ENCODE measurements at regions not wholly inside any gene's neighbourhood (a gene's known extent, or its start where the extent isn't known, plus 50 kb on each side); places are given as distances from the start of the nearest gene placed in this dataset.

DNA sequence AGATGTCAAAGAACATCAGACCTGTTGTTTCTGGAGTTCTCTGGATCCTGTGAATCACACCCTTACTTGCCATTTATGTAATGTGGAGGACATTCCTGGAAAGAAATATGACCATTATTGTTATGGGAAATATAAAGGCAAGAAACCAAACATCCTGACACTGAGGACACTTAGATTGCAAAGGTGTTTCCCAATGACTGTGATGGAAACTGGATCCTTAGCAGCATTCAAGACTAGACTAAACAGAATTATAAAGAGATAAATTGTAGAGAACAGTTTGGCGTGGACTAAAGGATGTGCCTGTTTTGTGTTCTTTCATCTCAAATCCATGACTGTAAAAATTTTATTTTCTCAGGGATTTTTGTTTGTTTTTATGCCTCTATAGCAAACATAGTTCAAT lies 347.7 kb upstream of the SLC14A2 start:
- TF ChIP-seq CTCF (IDR thresholded peaks at IDR 0.05) = no peak
- intact Hi-C loops (cut with micrococcal nuclease) = no loop called here
- ATAC-seq (ENCODE audit: low read depth) (no peak), DNase-seq (no peak)
- ChIA-PET CTCF (interaction anchor here (1.2 kb wide), 1 partner anchor 7 kb away, joined by 3 read pairs; no protein-coding TSS in a partner anchor), POLR2A (no interaction called here)
- peaks cover 5% of the 10 kb centered on the region for H3K27me3 Mint-ChIP-seq
- H3K4me1 Mint-ChIP-seq = no peaks in the 10 kb centered on the region
- no peak overlapping the region for H3K4me3 Mint-ChIP-seq
- no peaks in the 10 kb centered on the region for H3K9me3 Mint-ChIP-seq
- no peak overlapping the region for H3K27ac Mint-ChIP-seq
- H3K36me3 Mint-ChIP-seq (ENCODE audit: low read depth) = no peaks in the 10 kb centered on the region

DNA sequence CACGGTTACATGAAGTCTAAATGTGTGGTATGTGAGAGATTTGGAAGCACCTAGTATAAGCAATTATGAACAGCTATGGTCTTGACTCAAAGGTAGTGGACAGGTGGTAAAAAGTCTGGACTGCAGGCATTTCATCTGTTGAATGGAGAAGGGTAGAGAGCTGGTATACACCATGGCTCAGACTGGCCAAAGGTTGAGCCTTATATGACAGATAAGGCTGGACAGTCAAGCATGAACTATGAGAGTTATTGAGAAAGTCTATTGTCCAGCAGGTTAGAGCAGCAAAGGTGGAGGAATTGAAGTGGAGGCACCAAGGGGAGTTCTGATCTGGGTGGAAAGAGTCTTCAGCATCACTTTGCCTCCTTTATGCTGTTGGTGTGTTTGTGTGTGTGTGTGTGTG lies 346.7 kb upstream of the SLC14A2 start:
- Mint-ChIP-seq H3K36me3 (ENCODE audit: low read depth) (no peaks in the 10 kb centered on the region), H3K27ac (no peak overlapping the region), H3K4me3 (no peak overlapping the region), H3K27me3 (peaks cover 5% of the 10 kb centered on the region), H3K9me3 (no peaks in the 10 kb centered on the region), H3K4me1 (no peaks in the 10 kb centered on the region)
- no peak for DNase-seq
- intact Hi-C loops (cut with micrococcal nuclease) = no loop called here
- ChIA-PET CTCF (no interaction called here), POLR2A (no interaction called here)
- no peak for TF ChIP-seq CTCF (IDR thresholded peaks at IDR 0.05)
- ATAC-seq (ENCODE audit: low read depth) = no peak

- intact Hi-C loops (cut with micrococcal nuclease) = no loop called here
- DNase-seq (no peak), ATAC-seq (ENCODE audit: low read depth) (no peak)
- TF ChIP-seq CTCF (IDR thresholded peaks at IDR 0.05) = no peak
- no peaks in the 10 kb centered on the region for H3K4me1 Mint-ChIP-seq
- H3K36me3 Mint-ChIP-seq (ENCODE audit: low read depth) = no peaks in the 10 kb centered on the region
- H3K27ac Mint-ChIP-seq = no peak overlapping the region
- H3K4me3 Mint-ChIP-seq = no peak overlapping the region
- H3K9me3 Mint-ChIP-seq = no peaks in the 10 kb centered on the region
- POLR2A ChIA-PET = no interaction called here
- no peaks in the 10 kb centered on the region for H3K27me3 Mint-ChIP-seq
- CTCF ChIA-PET = no interaction called here
These were observed 344.9 kb upstream of the SLC14A2 start for GRCh38 chr18:45270289-45270771.

- DNase-seq = no peak
- POLR2A ChIA-PET = no interaction called here
- Mint-ChIP-seq H3K27ac (no peak overlapping the region), H3K9me3 (peaks cover 3% of the 10 kb centered on the region), H3K4me1 (no peaks in the 10 kb centered on the region), H3K36me3 (ENCODE audit: low read depth) (no peaks in the 10 kb centered on the region), H3K4me3 (no peak overlapping the region), H3K27me3 (no peaks in the 10 kb centered on the region)
- CTCF ChIA-PET = interaction anchor here (1.0 kb wide), 1 partner anchor 109 kb away, joined by 3 read pairs; no protein-coding TSS in a partner anchor
- TF ChIP-seq CTCF (IDR thresholded peaks at IDR 0.05) = no peak
- intact Hi-C loops (cut with micrococcal nuclease) = loop anchor here (2.0 kb wide), 1 partner anchor 111 kb away; no protein-coding TSS in a partner anchor
- no peak for ATAC-seq (ENCODE audit: low read depth)
These were observed 341.2 kb upstream of the SLC14A2 start for GRCh38 chr18:45274026-45274425.

- Mint-ChIP-seq H3K4me1 (no peaks in the 10 kb centered on the region), H3K27ac (no peak overlapping the region), H3K36me3 (ENCODE audit: low read depth) (no peaks in the 10 kb centered on the region), H3K4me3 (no peak overlapping the region), H3K9me3 (peaks cover 3% of the 10 kb centered on the region), H3K27me3 (no peaks in the 10 kb centered on the region)
- ATAC-seq (ENCODE audit: low read depth) (no peak), DNase-seq (no peak)
- ChIA-PET POLR2A (no interaction called here), CTCF (interaction anchor here (1.3 to 2.4 kb wide), 2 partner anchors 9 to 10 kb away, joined by 3 to 6 read pairs; no protein-coding TSS in a partner anchor)
- TF ChIP-seq CTCF (IDR thresholded peaks at IDR 0.05) = no peak
- intact Hi-C loops (cut with micrococcal nuclease) = loop anchor here (2.0 kb wide), 1 partner anchor 109 kb away; no protein-coding TSS in a partner anchor
These were observed 339.7 kb upstream of the SLC14A2 start for GRCh38 chr18:45275367-45276113.
